Endothelial cell of umbilical vein (primary cell): ENCODE measurements at regions not wholly inside any gene's neighbourhood (a gene's known extent, or its start where the extent isn't known, plus 50 kb on each side); places are given as distances from the start of the nearest gene placed in this dataset.

ENCODE experiments used
- BruUV-seq: library from RNA; stranded (reverse); fragments of 400-500 nt; replicated peaks from 2 replicates; lab custom pipeline; 2021; lab: Mats Ljungman, UMichigan
- CTCF ChIA-PET: fragments of 300-600, 350-600 bp; sonication (Branson Sonifier 250); formaldehyde crosslinking; loops from one replicate; lab custom pipeline; 2021; ENCODE audit warnings: antibody characterized with exemption, inconsistent platforms; lab: Charles Lee
- POLR2A ChIA-PET: fragments of 300-600, 350-600 bp; sonication (Branson Sonifier 250); formaldehyde crosslinking; loops from one replicate; lab custom pipeline; 2021; ENCODE audit warnings: antibody characterized with exemption, inconsistent platforms; lab: Charles Lee
- DNase-seq: peaks from one replicate; pipeline ENCODE4 v3.0.0-alpha.2; 2011; ENCODE audit warnings: low read depth, low spot score
- FAIRE-seq: peaks from 2 replicates; lab custom pipeline; 2011; peaks lifted over from hg19 to GRCh38; lab: Jason Lieb, UNC
- H2AFZ ChIP-seq: 2 replicates; pipeline ENCODE4 v1.6.0; 2012; ENCODE audit warnings: low read depth, low read length, control low read depth, inconsistent platforms
- H3K27ac ChIP-seq: 2 replicates; pipeline ENCODE4 v1.5.1; 2011; ENCODE audit warnings: low read depth, mild to moderate bottlenecking, control low read depth, low read length, moderate library complexity; ENCODE audit not compliant: insufficient read depth
- H3K27me3 ChIP-seq, 2 experiments: 2 replicates each; pipeline versions ENCODE4 v1.6.0 to v1.6.1; 2011; ENCODE audit warnings: low read length in 2 of 2, mixed read lengths in 1 of 2; ENCODE audit not compliant: control insufficient read depth in 2 of 2, insufficient read depth in 2 of 2
- H3K36me3 ChIP-seq, 2 experiments: 2 replicates in 1 of 2; 3 replicates in 1 of 2; pipeline ENCODE4 v1.5.1; 2011; ENCODE audit warnings: low read length in 2 of 2, mild to moderate bottlenecking in 1 of 2, moderate library complexity in 1 of 2; ENCODE audit not compliant: control insufficient read depth in 2 of 2, insufficient read depth in 2 of 2; ENCODE audit errors: extremely low read depth in 1 of 2
- H3K4me1 ChIP-seq: 3 replicates; pipeline ENCODE4 v1.5.1; 2011; ENCODE audit warnings: mild to moderate bottlenecking, low read length; ENCODE audit not compliant: control insufficient read depth, insufficient read depth; ENCODE audit errors: extremely low read depth
- H3K4me2 ChIP-seq: 2 replicates; pipeline ENCODE4 v1.6.1; 2011; ENCODE audit warnings: low read length, control low read depth, mixed read lengths; ENCODE audit not compliant: insufficient read depth
- H3K4me3 ChIP-seq, 3 experiments: fragments of 200-600 bp in 1 of 3; sonication (generic), shearing (Covaris generic) in 1 of 3; replicated peaks in 1 of 3; 2 replicates each; pipeline ENCODE4 v1.5.1; 2011 to 2016; ENCODE audit warnings: control low read depth in 3 of 3, low read length in 3 of 3, mild to moderate bottlenecking in 2 of 3, inconsistent platforms in 1 of 3, low read depth in 1 of 3, moderate library complexity in 1 of 3; ENCODE audit not compliant: insufficient read depth in 1 of 3
- H3K79me2 ChIP-seq: 2 replicates; pipeline ENCODE4 v1.6.0; 2012; ENCODE audit warnings: low read length, inconsistent platforms; ENCODE audit not compliant: control insufficient read depth, insufficient read depth
- H3K9ac ChIP-seq: replicated peaks from 2 replicates; pipeline ENCODE3; 2011; ENCODE audit warnings: low read length, control low read depth; ENCODE audit not compliant: insufficient read depth; ENCODE audit errors: extremely low read depth
- H3K9me1 ChIP-seq: replicated peaks from 3 replicates; pipeline ENCODE4 v1.6.0; 2011; ENCODE audit warnings: mild to moderate bottlenecking, low read length; ENCODE audit not compliant: control insufficient read depth, insufficient read depth; ENCODE audit errors: extremely low read depth
- H3K9me3 ChIP-seq: replicated peaks from 2 replicates; pipeline ENCODE4 v1.5.1; 2012; ENCODE audit warnings: low read length, inconsistent platforms; ENCODE audit not compliant: control insufficient read depth, insufficient read depth
- H4K20me1 ChIP-seq: replicated peaks from 2 replicates; pipeline ENCODE3; 2011; ENCODE audit warnings: mild to moderate bottlenecking, low read length; ENCODE audit not compliant: control insufficient read depth, insufficient read depth; ENCODE audit errors: extremely low read depth
- JUN ChIP-seq: IDR thresholded peaks from 2 replicates; pipeline ENCODE4 v1.6.1; 2011; ENCODE audit warnings: borderline replicate concordance, low read depth; ENCODE audit not compliant: insufficient read length, insufficient read depth
- MAX ChIP-seq: IDR thresholded peaks from 2 replicates; pipeline ENCODE4 v1.6.1; 2011; ENCODE audit not compliant: insufficient read depth, insufficient read length
- MYC ChIP-seq: IDR thresholded peaks from one replicate; pipeline ENCODE4 v1.6.1; 2011; ENCODE audit warnings: mild to moderate bottlenecking, low read depth, low read length
- POLR2A ChIP-seq: IDR thresholded peaks from 2 replicates; pipeline ENCODE4 v1.6.1; 2012; ENCODE audit warnings: low read depth, mild to moderate bottlenecking, control low read depth, low read length
- POLR2AphosphoS5 ChIP-seq: IDR thresholded peaks from 2 replicates; pipeline ENCODE4 v1.6.1; 2012; ENCODE audit warnings: low read depth, mild to moderate bottlenecking, control low read depth, low read length, moderate library complexity; ENCODE audit not compliant: insufficient read depth
- dilution Hi-C: fragments of 300-500 bp; cut with MboI; formaldehyde crosslinking; loops from one replicate; pipeline ENCODE4 v1.15.0; 2019; ENCODE audit warnings: low sequenced_read_pairs; ENCODE audit not compliant: extremely low pct_ligation_motif_present
- intact Hi-C: fragments of 100-400 bp; cut with micrococcal nuclease; formaldehyde crosslinking; loops from one replicate; pipeline ENCODE4 v1.10.0; 2022

GRCh38 chr12:98211909-98212695 lies 303.3 kb upstream of the TMPO start:
- no peaks in the 10 kb centered on the region for H3K27me3 ChIP-seq
- ChIA-PET POLR2A (no interaction called here), CTCF (interaction anchor here (0.7 to 1.0 kb wide), 2 partner anchors 15 to 16 kb away, joined by 3 read pairs; no protein-coding TSS in a partner anchor)
- no peaks in the 10 kb centered on the region for H3K9me3 ChIP-seq
- TF ChIP-seq POLR2AphosphoS5 = no peak
- peak; percentile 10 for TF ChIP-seq JUN
- no peaks in the 10 kb centered on the region for H3K36me3 ChIP-seq
- no peak overlapping the region for H2AFZ ChIP-seq
- dilution Hi-C loops = no loop called here
- FAIRE-seq = no peak
- H4K20me1 ChIP-seq = no peaks in the 10 kb centered on the region
- BruUV-seq = no TSS peak
- H3K9me1 ChIP-seq = no peaks in the 10 kb centered on the region
- no peak overlapping the region for H3K27ac ChIP-seq
- intact Hi-C loops = no loop called here
- H3K79me2 ChIP-seq = no peaks in the 10 kb centered on the region
- DNase-seq = peak; percentile 35
- no peak overlapping the region for H3K4me3 ChIP-seq
- H3K9ac ChIP-seq = no peak overlapping the region
- H3K4me1 ChIP-seq = no peaks in the 10 kb centered on the region
- H3K4me2 ChIP-seq = no peak overlapping the region

GRCh38 chr12:98213556-98213955 lies 301.8 kb upstream of the TMPO start:
- dilution Hi-C loops = no loop called here
- FAIRE-seq = no peak

More at GRCh38 chr12:98213556-98213955, 301.8 kb upstream of the TMPO start:
- Histone ChIP-seq H3K36me3 (no peaks in the 10 kb centered on the region), H3K9me3 (no peaks in the 10 kb centered on the region), H3K9ac (no peak overlapping the region), H3K79me2 (no peaks in the 10 kb centered on the region), H3K4me1 (no peaks in the 10 kb centered on the region), H3K4me3 (no peak overlapping the region), H3K27ac (no peak overlapping the region), H3K27me3 (no peaks in the 10 kb centered on the region), H4K20me1 (no peaks in the 10 kb centered on the region), H3K4me2 (no peak overlapping the region), H2AFZ (no peak overlapping the region), H3K9me1 (no peaks in the 10 kb centered on the region)
- CTCF ChIA-PET = no interaction called here
- no peak for TF ChIP-seq MAX
- no peak for TF ChIP-seq POLR2A
- TF ChIP-seq MYC = no peak
- no TSS peak for BruUV-seq
- POLR2A ChIA-PET = no interaction called here
- DNase-seq = no peak
- intact Hi-C loops = no loop called here
